ENCODE measurements at regions not wholly inside any gene's neighbourhood (a gene's known extent, or its start where the extent isn't known, plus 50 kb on each side); places are given as distances from the start of the nearest gene placed in this dataset.

GRCh38 chr18:46182633-46183358, 78.6 kb downstream of the HAUS1 start:
- TF ChIP-seq POLR2AphosphoS5 (IDR thresholded peaks at IDR 0.05; ENCODE audit: borderline replicate concordance, low read depth, low read length) (no peak), EZH2 (IDR thresholded peaks at IDR 0.05) (no peak)
